GM12865 (cell line): ENCODE measurements at regions not wholly inside any gene's neighbourhood (a gene's known extent, or its start where the extent isn't known, plus 50 kb on each side); places are given as distances from the start of the nearest gene placed in this dataset.

Source experiments
- DNase-seq: peaks from one replicate; pipeline ENCODE4 v3.0.0; 2010; ENCODE audit warnings: low read depth
- H3K4me3 ChIP-seq: 2 replicates; pipeline ENCODE4 v1.5.1; 2011; ENCODE audit warnings: mild to moderate bottlenecking, low read depth, low read length, control low read depth
- CTCF ChIP-seq: IDR thresholded peaks from 2 replicates; pipeline ENCODE4 v1.5.1; 2011; ENCODE audit warnings: low read length, control low read depth, low read depth, inconsistent platforms; ENCODE audit not compliant: insufficient read depth; ENCODE audit errors: missing control alignments

DNA sequence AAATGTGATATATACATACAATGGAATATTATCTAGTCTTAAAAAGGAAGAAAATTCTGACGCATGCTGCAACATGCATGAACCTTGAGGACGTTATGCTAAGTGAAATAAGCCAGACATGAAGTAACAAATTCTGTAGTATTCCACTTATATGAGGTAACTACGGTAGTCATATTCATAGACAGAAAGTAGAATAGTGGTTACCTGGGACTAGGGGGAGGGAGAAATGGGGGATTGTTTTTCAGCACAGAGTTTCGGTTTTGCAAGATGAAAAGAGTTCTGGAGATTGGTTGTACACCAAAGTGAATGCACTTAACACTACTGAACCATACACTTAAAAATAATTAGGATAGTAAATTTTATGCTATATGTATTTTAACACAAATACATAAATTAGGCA lies 192.3 kb upstream of the FOXN2 start:
- DNase-seq = peak; percentile 61
- no peak overlapping the region for H3K4me3 ChIP-seq
- no peak for TF ChIP-seq CTCF

- no peak overlapping the region for H3K4me3 ChIP-seq
- DNase-seq = no peak
- TF ChIP-seq CTCF = no peak
These were observed 189.9 kb upstream of the FOXN2 start for GRCh38 chr2:48124592-48124991.

DNA sequence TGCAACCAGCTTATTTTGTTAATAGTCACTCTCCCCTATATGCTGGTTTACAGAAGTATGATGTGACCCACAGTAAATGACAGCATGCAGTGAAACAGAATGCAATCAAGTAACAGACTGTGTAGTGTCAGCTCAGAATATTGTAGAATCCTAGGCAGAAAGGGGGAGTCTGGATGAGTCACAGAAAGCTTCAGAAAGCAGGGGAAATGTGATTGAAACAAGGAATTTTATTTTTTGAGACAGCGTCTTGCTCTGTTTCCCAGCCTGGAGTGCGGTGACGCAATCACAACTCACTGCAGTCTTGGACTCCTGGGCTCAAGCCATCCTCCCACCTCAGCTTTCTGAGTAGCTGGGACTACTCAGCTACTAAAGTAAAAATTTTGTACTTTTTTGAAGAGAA lies 188.3 kb upstream of the FOXN2 start:
- no peak for DNase-seq
- TF ChIP-seq CTCF = no peak
- no peak overlapping the region for H3K4me3 ChIP-seq

GRCh38 chr2:48127612-48128191 lies 186.8 kb upstream of the FOXN2 start:
- DNase-seq = no peak
- no peak for TF ChIP-seq CTCF

GRCh38 chr2:48129293-48129950 lies 185.1 kb upstream of the FOXN2 start:
- no peak for DNase-seq
- no peak for TF ChIP-seq CTCF
- no peak overlapping the region for H3K4me3 ChIP-seq

More at GRCh38 chr2:48127612-48128191, 186.8 kb upstream of the FOXN2 start:
- H3K4me3 ChIP-seq = no peak overlapping the region

DNA sequence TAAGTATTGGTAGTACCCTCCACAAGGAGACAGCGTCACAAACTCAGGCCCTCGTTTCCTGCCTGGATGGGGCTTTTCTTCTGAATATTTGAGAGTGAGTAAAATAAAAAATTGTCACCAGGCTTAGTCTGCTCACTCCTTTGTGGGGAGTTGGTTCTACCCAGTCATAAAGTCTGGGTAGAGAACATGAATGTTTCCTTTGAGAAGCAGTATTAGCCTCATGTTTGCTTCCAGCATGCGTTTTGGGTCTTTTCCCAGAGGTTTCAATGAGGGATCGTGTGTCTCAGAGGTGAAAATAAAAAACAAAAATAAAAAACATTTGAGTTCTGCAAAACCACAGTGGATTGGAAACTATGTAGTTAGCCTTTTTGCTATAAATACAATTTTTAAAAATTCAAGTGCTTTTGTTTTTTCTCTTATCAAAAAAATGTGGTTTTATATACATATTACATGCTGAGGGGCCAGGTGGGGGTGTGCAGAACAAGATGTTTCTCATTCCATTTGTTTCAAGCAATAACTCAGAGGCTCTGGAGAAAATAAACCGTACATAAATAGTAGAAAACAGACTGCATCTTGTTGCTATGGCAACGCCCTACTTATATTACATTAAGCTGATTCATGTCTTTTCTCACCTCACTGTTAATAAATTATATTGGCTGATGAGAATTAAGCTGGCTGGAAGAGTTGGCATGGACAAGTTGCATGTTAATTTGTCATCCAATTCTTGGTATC lies 182.8 kb upstream of the FOXN2 start:
- TF ChIP-seq CTCF = no peak
- H3K4me3 ChIP-seq = no peak overlapping the region
- no peak for DNase-seq
